Stimulated activated naive B cell treated with anti-CD40 and anti-IgM and Interleukin-4, amounts not matched to agents 10 μg/mL and 1 μg/mL and 100 μg/mL, for 72 hours (primary cell): ENCODE measurements at regions not wholly inside any gene's neighbourhood (a gene's known extent, or its start where the extent isn't known, plus 50 kb on each side); places are given as distances from the start of the nearest gene placed in this dataset.

Experiments used
- ATAC-seq, 2 donors: fragments of 150-1000 bp; cut with Tn5 transposase; replicated peaks; 2 replicates each; pipeline ENCODE4 v1.10.0; 2021; ENCODE audit warnings: moderate library complexity in 1 of 2
- DNase-seq: peaks from one replicate; pipeline ENCODE4 v3.0.0; 2021
- H3K27ac Mint-ChIP-seq: one replicate; pipeline ENCODE4 v1.8.0; 2022; ENCODE audit warnings: mild to moderate bottlenecking, mixed read lengths
- H3K27me3 Mint-ChIP-seq, 2 donors: one replicate each; pipeline ENCODE4 v1.8.0; 2022; ENCODE audit warnings: mixed read lengths in 2 of 2
- H3K36me3 Mint-ChIP-seq, 2 donors: one replicate each; pipeline ENCODE4 v1.8.0; 2022; ENCODE audit warnings: mixed read lengths in 2 of 2, mild to moderate bottlenecking in 1 of 2
- H3K4me1 Mint-ChIP-seq, 2 donors: one replicate each; pipeline ENCODE4 v1.8.0; 2022; ENCODE audit warnings: mixed read lengths in 2 of 2, mild to moderate bottlenecking in 1 of 2
- H3K4me3 Mint-ChIP-seq, 2 donors: one replicate each; pipeline ENCODE4 v1.8.0; 2022; ENCODE audit warnings: mild to moderate bottlenecking in 2 of 2, mixed read lengths in 2 of 2, moderate library complexity in 1 of 2
- H3K9me3 Mint-ChIP-seq, 2 donors: one replicate each; pipeline ENCODE4 v1.8.0; 2022; ENCODE audit warnings: mixed read lengths in 2 of 2, mild to moderate bottlenecking in 1 of 2

GRCh38 chr6:134451529-134451928, 133.6 kb upstream of the SGK1 start:
- H3K4me1 Mint-ChIP-seq = peaks cover 6 to 17% of the 10 kb centered on the region in 2 donors
- no peak overlapping the region for H3K4me3 Mint-ChIP-seq
- H3K36me3 Mint-ChIP-seq = no peaks in the 10 kb centered on the region
- no peaks in the 10 kb centered on the region for H3K27me3 Mint-ChIP-seq
- no peak overlapping the region for H3K27ac Mint-ChIP-seq
- H3K9me3 Mint-ChIP-seq = no peaks in the 10 kb centered on the region
- ATAC-seq (no peak), DNase-seq (no peak)

DNA sequence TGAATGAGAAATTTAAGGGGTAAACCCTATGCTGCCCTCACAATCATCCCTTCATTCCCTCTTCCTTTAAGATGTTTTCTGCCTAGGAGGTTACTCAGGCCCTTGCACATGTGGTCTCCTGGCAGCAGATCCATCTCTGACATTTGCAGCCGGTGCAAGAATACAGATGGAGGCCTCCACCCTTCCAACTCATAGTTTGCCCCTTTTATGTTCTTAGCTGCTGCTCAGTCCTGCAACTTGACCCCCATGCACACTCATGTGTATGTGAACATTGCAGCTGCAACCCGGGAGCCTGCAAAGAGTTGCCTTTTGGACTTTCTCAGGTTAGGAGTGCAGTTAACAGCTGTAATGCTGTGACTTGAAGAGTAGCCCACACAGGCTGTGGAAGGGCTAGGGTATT, 131.9 kb upstream of the SGK1 start:
- no peak overlapping the region for H3K27ac Mint-ChIP-seq
- no peak for ATAC-seq

DNA sequence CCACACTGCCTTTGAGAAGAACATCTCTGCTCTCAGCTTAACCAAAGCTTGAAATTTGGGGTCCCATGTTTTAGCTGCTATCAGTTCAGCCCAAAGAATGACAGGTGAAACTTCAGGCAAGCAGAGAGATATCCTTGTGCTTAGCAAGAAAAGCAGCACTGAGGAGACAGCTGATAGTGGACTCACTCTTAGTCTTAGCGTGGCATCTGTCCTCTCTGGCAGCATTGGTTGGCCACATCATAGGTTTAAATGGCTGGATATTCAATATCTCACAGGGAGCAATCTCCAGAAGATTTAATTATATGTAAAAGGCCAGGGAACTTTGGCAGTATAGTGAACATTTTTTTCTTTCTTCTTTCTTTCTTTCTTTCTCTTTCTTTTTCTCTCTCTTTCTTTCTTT, 131.1 kb upstream of the SGK1 start:
- no peaks in the 10 kb centered on the region for H3K36me3 Mint-ChIP-seq
- H3K4me3 Mint-ChIP-seq = no peak overlapping the region
- H3K4me1 Mint-ChIP-seq = peaks cover 11 to 18% of the 10 kb centered on the region in 2 donors
- no peak overlapping the region for H3K27ac Mint-ChIP-seq
- H3K9me3 Mint-ChIP-seq = no peaks in the 10 kb centered on the region
- no peaks in the 10 kb centered on the region for H3K27me3 Mint-ChIP-seq
- ATAC-seq (no peak), DNase-seq (no peak)

More for the DNA sequence above, 131.9 kb upstream of the SGK1 start:
- no peak for DNase-seq
- H3K9me3 Mint-ChIP-seq = no peaks in the 10 kb centered on the region
- H3K4me3 Mint-ChIP-seq = no peak overlapping the region
- no peaks in the 10 kb centered on the region for H3K36me3 Mint-ChIP-seq
- peaks cover 11 to 18% of the 10 kb centered on the region in 2 donors for H3K4me1 Mint-ChIP-seq
- no peaks in the 10 kb centered on the region for H3K27me3 Mint-ChIP-seq

GRCh38 chr6:134447883-134448387, 130.0 kb upstream of the SGK1 start:
- H3K4me3 Mint-ChIP-seq = no peak overlapping the region
- H3K9me3 Mint-ChIP-seq = no peaks in the 10 kb centered on the region
- no peaks in the 10 kb centered on the region for H3K36me3 Mint-ChIP-seq
- H3K27me3 Mint-ChIP-seq = no peaks in the 10 kb centered on the region
- peak overlapping the region; percentile 74 for H3K27ac Mint-ChIP-seq
- no peak for DNase-seq
- peaks cover 11 to 18% of the 10 kb centered on the region in 2 donors for H3K4me1 Mint-ChIP-seq
- peak; percentile 42 to 60 for ATAC-seq

DNA sequence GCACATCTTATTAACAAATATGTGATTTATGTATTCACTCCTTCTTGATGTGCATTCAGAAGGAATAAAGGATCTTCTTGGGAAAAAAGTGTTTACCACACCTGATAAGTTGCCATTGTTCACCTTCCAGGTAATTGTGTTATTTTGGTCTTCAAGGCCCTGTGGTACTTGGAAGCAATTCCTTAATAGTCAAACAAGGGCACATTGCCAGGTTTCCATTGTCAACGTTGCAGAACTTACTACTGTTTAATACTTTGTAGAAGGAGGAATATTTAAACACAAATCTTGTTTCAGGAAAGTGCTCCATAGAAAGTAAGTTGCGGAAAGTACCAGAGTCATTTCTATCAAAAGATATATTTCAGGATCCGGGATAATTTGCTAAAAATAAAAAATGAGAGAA, 129.5 kb upstream of the SGK1 start:
- DNase-seq (no peak), ATAC-seq (no peak)
- H3K36me3 Mint-ChIP-seq = no peaks in the 10 kb centered on the region
- H3K4me1 Mint-ChIP-seq = peaks cover 11 to 18% of the 10 kb centered on the region in 2 donors
- no peak overlapping the region for H3K27ac Mint-ChIP-seq
- no peak overlapping the region for H3K4me3 Mint-ChIP-seq
- no peaks in the 10 kb centered on the region for H3K27me3 Mint-ChIP-seq
- no peaks in the 10 kb centered on the region for H3K9me3 Mint-ChIP-seq

DNA sequence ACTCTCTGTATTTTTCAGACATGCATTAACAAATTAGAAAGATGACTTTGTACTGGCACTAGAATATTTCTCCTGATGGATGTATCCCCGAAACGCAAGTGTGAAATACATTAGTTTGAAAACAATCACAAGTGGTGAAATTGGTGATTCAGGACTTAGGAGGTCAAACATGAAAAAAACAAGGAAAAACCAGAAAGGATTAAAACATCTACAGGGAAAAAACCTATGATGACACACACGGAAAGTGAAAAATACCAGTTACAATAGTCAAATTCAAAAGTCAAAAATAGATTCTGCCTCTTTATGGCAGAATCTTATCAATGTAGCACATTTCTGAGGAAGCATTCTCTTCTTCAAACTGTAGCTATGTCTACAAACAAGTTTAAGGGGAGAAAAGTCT, 129.0 kb upstream of the SGK1 start:
- DNase-seq (no peak), ATAC-seq (no peak)
- Mint-ChIP-seq H3K27me3 (no peaks in the 10 kb centered on the region), H3K9me3 (no peaks in the 10 kb centered on the region), H3K36me3 (no peaks in the 10 kb centered on the region), H3K4me3 (no peak overlapping the region), H3K27ac (no peak overlapping the region), H3K4me1 (peaks cover 11 to 18% of the 10 kb centered on the region in 2 donors)

GRCh38 chr6:134446218-134446848, 128.4 kb upstream of the SGK1 start:
- Mint-ChIP-seq H3K9me3 (no peaks in the 10 kb centered on the region), H3K4me1 (peaks cover 11 to 18% of the 10 kb centered on the region in 2 donors), H3K36me3 (no peaks in the 10 kb centered on the region), H3K27ac (no peak overlapping the region), H3K4me3 (no peak overlapping the region), H3K27me3 (no peaks in the 10 kb centered on the region)
- DNase-seq = no peak
- ATAC-seq = no peak

DNA sequence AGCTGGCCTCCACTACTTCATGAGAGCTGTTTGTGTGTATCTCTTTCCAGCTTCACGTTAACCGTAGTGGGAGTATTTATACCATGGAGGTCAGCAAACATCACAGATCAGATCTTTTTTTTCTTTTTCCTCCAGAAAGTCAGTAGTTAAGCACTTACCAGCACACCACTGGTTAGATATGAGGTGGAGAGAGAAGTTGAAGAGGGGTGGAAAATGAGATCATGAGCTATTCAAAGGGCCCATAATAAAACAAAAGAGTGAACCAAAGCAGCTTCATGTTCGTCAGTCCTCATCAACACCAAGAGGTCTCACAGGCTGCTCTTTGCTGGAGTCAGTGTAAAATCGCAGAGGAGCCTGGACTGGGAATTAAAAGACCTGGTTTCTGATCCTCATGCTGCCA, 125.1 kb upstream of the SGK1 start:
- Mint-ChIP-seq H3K36me3 (no peaks in the 10 kb centered on the region), H3K27me3 (no peaks in the 10 kb centered on the region), H3K4me1 (peaks cover 8 to 14% of the 10 kb centered on the region in 2 donors), H3K4me3 (no peak overlapping the region), H3K9me3 (no peaks in the 10 kb centered on the region), H3K27ac (peak overlapping the region; percentile 68)
- no peak for ATAC-seq
- no peak for DNase-seq

- ATAC-seq (no peak), DNase-seq (no peak)
- H3K36me3 Mint-ChIP-seq = no peaks in the 10 kb centered on the region
- H3K4me3 Mint-ChIP-seq = no peak overlapping the region
- H3K27ac Mint-ChIP-seq = no peak overlapping the region
- H3K9me3 Mint-ChIP-seq = no peaks in the 10 kb centered on the region
- no peaks in the 10 kb centered on the region for H3K27me3 Mint-ChIP-seq
- peaks cover 12 to 14% of the 10 kb centered on the region in 2 donors for H3K4me1 Mint-ChIP-seq
These were observed 124.2 kb upstream of the SGK1 start for GRCh38 chr6:134442073-134442472.

GRCh38 chr6:134438837-134439236, 120.9 kb upstream of the SGK1 start:
- H3K27ac Mint-ChIP-seq = no peak overlapping the region
- H3K9me3 Mint-ChIP-seq = no peaks in the 10 kb centered on the region
- no peak overlapping the region for H3K4me3 Mint-ChIP-seq
- DNase-seq (no peak), ATAC-seq (no peak)
- H3K4me1 Mint-ChIP-seq = peaks cover 15 to 19% of the 10 kb centered on the region in 2 donors
- no peaks in the 10 kb centered on the region for H3K27me3 Mint-ChIP-seq
- no peaks in the 10 kb centered on the region for H3K36me3 Mint-ChIP-seq

DNA sequence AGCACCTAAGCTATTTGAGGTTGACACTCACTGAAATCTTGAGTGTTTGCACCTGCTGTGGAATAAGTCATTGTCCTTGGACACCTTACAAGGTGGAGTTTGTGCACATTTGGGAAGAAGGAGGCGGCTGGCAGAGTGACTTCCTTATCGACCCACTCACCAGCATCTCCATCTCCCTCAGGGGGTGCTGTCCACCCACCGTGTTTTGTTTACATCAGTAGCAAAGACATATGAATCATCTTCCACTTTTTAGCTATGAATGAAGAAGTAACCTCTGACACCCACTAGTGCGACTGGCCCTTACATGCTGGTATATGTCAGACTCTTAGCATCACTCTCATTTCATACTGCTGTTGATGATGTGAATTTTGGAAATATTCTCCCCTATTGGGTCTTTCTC, 119.5 kb upstream of the SGK1 start:
- Mint-ChIP-seq H3K4me3 (no peak overlapping the region), H3K36me3 (no peaks in the 10 kb centered on the region), H3K27me3 (no peaks in the 10 kb centered on the region), H3K27ac (peak overlapping the region; percentile 59), H3K9me3 (no peaks in the 10 kb centered on the region), H3K4me1 (peaks cover 15 to 19% of the 10 kb centered on the region in 2 donors)
- ATAC-seq = peak; percentile 80 to 87
- peak; percentile 37 for DNase-seq

- DNase-seq (no peak), ATAC-seq (peak; percentile 35 to 38)
- H3K9me3 Mint-ChIP-seq = no peaks in the 10 kb centered on the region
- peaks cover 15 to 19% of the 10 kb centered on the region in 2 donors for H3K4me1 Mint-ChIP-seq
- H3K36me3 Mint-ChIP-seq = no peaks in the 10 kb centered on the region
- H3K27me3 Mint-ChIP-seq = no peaks in the 10 kb centered on the region
- no peak overlapping the region for H3K4me3 Mint-ChIP-seq
- peak overlapping the region; percentile 59 for H3K27ac Mint-ChIP-seq
These were observed 119.0 kb upstream of the SGK1 start for GRCh38 chr6:134436950-134437349.

DNA sequence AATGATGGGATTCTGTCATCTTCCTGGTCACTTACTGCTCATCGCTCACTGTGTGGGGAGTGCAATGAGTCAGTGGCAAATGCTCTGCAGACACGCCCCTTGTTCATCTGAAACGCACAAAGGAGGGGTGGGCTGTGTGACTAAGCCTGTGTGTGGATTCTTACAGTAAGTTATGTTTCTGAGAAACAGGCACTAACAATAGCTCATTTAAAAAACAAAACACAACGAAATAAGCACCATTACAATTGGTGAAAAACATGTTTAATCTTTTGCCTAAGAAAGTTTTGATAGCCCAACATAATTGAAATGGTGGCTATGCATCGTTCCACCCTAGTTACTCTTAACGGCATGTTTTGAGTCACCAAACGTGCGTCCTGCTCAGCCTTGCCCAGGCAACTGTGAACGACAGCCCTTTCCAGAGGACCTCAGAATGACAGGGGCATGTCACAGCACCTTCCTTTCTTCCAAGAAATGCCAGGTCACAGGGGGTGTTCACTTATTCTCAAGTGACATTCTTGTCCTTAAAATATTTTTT, 118.4 kb upstream of the SGK1 start:
- no peaks in the 10 kb centered on the region for H3K36me3 Mint-ChIP-seq
- peak overlapping the region; percentile 38 for H3K27ac Mint-ChIP-seq
- DNase-seq (peak; percentile 38), ATAC-seq (peak; percentile 84 to 88)
- no peaks in the 10 kb centered on the region for H3K9me3 Mint-ChIP-seq
- H3K4me1 Mint-ChIP-seq = peaks cover 15 to 19% of the 10 kb centered on the region in 2 donors
- no peaks in the 10 kb centered on the region for H3K27me3 Mint-ChIP-seq
- H3K4me3 Mint-ChIP-seq = peak overlapping the region; percentile 45 to 47

DNA sequence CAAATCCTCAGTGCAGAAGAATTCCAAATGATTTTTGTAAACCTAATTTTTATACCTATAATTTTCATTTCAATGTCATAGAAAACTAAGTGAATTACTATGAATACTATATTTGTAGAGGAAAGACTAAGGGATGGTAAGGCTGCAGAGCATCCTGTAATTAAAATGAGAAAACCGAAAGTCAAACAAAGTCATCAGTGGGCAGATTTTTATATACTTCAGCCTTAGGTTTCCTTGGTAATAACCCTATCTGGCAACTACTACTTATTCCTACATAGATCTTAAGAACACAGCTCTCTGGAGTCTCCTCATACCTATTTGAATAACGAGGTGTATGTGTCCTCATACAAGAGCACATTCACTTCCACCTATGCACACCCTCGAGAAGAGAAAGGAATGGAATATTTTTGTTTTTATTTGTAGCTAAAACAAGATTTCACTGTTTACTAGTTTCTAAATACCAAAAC, 117.9 kb upstream of the SGK1 start:
- DNase-seq (no peak), ATAC-seq (peak in 1 of 2 donors; percentile 1)
- Mint-ChIP-seq H3K9me3 (no peaks in the 10 kb centered on the region), H3K4me1 (peaks cover 15 to 19% of the 10 kb centered on the region in 2 donors), H3K27me3 (no peaks in the 10 kb centered on the region), H3K27ac (peak overlapping the region; percentile 38), H3K4me3 (no peak overlapping the region), H3K36me3 (no peaks in the 10 kb centered on the region)
